GM19328 (cell line): ENCODE measurements at regions not wholly inside any gene's neighbourhood (a gene's known extent, or its start where the extent isn't known, plus 50 kb on each side); places are given as distances from the start of the nearest gene placed in this dataset.

Experiments
- ATAC-seq: cut with Tn5 transposase; IDR thresholded peaks from one replicate; pipeline ENCODE4 v1.9.1; 2021; ENCODE audit warnings: mild to moderate bottlenecking, moderate library complexity; ENCODE audit not compliant: unreplicated experiment

- no peak for ATAC-seq
Observed at GRCh38 chr3:30350011-30350410, 256.4 kb upstream of the TGFBR2 start.

DNA sequence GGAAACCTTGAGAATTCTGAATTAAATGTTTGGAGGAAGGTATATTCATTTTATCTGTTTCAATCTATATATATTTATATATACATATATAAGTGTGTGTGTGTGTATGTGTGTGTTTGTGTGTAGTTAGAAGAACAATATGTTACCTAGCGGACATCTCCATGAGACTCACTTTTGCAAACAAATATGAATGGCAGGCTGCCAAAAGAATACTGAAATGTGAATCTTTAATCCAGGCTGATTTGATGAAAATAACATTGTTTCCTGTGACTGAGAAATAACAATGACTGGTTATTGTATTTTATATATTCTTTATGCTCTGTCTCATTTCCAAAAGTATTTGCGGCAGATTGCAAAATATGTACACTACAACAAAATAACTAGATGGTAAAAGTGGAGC lies 255.5 kb upstream of the TGFBR2 start:
- ATAC-seq, result no peak

DNA sequence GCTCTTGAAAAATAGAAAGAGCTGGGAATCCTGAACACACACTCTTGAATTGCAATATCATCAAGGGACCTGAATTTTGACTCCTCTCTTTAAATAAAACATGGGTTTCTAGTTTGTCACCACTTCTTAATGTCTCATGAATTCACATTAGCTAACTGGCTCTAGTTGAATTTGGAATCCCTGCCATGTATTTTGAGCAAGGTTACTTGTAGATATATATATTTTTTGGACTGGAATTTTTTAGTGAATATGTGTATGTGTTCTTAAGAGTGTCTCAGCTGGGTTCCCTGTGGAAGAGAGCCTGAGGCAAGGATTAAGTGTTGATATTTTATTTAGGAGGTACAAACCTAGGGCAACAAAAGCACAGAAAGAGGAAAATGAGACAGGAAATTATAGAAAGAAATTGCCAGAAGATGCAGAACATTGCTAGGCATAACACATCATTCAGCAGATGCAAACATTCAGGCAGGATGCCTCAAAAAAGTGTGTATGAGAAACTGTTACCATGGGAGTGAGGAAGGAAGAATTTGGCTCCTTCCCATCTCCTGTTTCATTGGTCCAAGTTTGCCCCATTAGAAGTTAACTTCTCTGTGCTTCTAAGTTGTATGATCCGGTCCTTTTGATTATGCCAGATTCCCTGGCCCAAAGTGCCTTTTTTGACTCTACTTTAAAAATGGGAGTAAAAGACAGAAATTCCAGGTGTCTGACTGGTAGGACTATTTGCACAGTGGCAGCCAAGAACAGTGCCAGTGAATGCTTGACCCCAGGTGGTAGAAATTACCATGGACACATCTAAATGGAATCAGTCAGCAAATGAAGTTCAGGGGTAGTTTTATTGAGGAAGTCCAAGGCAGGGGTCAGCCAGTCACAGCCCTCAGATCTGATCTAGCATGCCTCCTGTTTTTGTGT lies 253.7 kb upstream of the TGFBR2 start:
- ATAC-seq, result no peak

- ATAC-seq, result peak; percentile 91
Observed at GRCh38 chr3:30353711-30354467, 252.5 kb upstream of the TGFBR2 start.

GRCh38 chr3:30354513-30354912 lies 251.9 kb upstream of the TGFBR2 start:
- no peak for ATAC-seq

DNA sequence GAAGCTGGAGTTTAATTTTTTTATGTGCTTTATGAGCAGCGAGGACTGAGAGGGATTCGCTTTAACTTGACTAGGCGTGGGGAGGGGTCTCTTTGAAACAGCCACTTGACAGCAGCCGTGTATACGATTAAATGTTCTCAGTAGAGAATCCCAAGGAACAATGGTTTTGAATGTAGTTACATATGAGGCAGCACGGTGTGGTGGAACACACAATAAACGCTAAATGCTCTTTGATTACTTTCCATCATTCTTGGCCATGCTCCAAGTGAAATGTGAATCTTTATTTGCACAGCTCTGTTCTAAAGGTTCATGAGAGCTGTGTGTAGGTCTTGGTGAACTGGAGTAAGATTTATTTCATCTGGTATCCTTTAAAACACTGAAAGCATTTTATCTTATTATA lies 251.4 kb upstream of the TGFBR2 start:
- ATAC-seq, result no peak

DNA sequence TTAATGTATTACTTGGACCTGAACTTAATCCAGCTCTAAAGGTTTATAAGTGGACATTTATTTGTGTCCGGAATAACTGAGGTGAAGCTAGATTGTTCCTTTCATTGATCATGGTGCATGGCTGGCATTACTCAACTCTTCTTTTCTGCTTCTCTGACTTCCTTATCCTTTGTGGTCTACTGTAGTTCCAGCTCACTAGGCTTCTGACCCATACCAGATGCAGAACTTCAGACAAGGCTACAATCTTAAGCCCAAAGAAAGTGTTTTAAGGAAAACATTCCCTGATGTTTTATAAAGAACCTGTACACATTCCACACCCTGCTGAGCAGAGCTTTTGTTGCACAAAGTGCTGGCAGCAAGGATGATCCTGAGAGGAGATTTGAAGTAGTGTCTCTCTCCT lies 250.8 kb upstream of the TGFBR2 start:
- ATAC-seq, result no peak

GRCh38 chr3:30356866-30357753 lies 249.3 kb upstream of the TGFBR2 start:
- ATAC-seq, result no peak

DNA sequence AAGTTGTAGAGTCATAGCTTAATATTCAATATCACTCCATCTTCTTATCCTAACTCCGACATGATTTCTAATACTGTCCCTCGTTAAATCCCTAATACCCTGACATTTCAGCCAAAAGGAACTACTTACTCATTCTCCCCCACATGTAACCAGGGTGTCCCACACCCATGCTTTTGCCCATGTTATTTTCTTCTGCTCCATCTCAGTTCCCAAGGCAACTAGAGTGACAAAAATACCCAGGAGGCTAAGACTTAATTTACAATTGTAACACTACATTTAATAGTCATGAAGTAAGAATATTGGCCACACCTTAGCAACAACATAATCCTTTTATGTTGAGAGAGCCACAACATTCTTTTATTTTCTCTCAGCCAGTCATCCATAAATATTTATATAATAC lies 248.5 kb upstream of the TGFBR2 start:
- ATAC-seq, result no peak

DNA sequence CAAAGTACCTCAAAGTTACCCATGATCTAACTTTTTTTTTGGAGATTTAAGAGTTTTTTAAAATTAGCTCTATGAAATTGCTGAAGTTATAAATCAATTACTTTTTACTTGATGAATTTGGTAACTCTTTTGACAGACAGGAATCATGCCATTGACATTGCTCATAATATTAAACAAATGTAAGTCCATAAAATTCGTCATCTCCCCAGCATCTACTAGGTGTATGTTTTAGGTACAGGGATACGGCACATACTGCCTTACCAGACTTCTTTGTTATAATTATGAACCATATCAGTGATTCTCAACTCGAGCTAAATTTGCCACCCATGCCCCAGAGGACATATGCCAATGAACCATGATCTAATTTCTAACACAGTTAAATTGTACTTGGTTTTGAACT lies 247.5 kb upstream of the TGFBR2 start:
- no peak for ATAC-seq

GRCh38 chr3:30368978-30369377 lies 237.4 kb upstream of the TGFBR2 start:
- no peak for ATAC-seq

DNA sequence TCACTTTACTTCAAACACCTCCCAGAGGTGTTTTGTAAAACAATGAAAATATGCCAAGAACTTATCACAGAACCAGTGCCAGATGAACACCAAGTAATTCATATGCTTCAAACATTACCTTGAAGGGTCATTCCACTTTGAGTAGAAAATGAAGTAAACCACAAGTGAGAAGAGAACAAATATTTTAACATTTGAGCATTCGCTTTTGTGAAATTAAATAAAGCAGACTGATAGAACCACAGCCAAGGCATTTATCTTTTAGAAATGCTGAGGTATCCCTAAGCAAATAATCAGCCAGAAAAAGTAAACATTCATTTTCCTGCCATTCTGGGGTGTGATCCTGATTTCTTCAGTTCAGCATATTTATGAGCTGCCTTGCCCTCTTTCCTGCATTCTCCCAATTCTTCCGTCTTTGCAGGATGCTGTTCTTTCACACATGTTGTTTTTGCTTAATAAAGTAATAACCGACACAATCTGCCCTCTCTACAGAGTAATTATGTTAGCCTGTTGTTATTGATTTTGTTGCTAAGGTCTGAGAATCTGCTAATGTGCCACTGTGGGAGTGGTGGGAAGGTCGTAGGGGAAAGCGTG lies 235.6 kb upstream of the TGFBR2 start:
- ATAC-seq, result no peak

GRCh38 chr3:30372837-30373236 lies 233.6 kb upstream of the TGFBR2 start:
- ATAC-seq, result no peak

DNA sequence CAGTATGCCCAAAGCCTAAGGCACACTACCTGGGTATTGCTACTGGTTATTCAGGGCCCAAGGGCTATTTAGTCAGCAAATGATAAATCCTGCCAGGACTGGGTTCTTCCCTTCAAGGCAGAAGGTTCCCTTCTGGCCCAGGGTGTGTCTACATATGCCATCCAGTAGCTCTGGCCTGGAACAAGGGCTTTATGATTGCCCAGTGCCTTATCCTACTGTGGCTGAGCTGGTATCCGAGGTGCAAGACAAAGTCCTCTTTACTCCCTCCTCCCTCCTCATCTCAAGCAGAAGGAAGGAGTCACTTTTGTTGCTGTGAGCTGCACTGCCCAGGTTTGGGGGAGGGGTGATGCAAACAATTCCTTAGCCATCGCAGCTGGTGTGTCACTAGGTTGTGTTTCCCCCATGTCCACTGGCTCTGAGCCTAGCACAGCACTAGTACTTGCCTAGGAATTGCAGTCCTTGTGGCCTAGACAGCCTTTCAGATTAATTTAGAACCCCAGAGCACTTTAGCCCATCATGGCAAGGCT lies 221.8 kb upstream of the TGFBR2 start:
- no peak for ATAC-seq

- ATAC-seq, result no peak
Observed at GRCh38 chr3:30393079-30393478, 213.3 kb upstream of the TGFBR2 start.

DNA sequence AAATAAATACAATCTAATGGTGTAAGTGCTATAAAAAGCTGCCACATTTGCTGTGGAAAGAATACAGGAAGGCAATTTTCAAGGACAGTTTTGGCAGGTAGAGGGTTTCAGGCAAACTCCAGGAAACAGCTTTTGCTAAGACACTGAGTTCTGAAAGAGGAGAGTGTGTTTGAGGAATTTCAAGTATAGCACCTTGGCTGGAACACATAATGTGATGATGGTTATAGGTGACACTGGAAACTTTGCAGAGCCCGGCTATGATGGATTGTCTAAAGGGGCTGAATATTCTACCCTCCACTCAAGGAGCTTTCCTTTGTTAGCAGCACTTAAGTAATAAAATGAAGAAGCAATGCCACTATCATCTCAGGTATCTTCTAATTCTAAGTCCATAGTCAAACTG lies 209.4 kb upstream of the TGFBR2 start:
- ATAC-seq, result no peak

GRCh38 chr3:30399394-30400181 lies 206.8 kb upstream of the TGFBR2 start:
- no peak for ATAC-seq

DNA sequence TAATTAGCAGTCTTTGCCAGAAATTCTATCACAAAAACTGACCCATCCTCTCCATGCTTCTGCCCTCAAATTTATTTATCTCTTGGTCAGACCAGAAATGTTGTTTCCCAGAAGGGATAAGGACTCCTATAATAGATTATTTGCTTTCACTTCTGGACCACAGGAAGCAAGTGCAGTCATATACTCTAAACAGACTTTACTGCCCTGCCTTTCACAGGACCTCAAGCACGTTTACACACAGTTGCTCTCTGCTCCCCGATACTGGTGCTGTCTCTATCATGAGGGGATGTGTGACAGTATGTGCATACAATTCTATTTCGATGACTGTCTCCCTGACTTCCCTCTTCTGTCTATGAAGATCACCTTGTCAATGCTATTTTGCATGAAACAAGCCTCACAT lies 205.5 kb upstream of the TGFBR2 start:
- no peak for ATAC-seq

DNA sequence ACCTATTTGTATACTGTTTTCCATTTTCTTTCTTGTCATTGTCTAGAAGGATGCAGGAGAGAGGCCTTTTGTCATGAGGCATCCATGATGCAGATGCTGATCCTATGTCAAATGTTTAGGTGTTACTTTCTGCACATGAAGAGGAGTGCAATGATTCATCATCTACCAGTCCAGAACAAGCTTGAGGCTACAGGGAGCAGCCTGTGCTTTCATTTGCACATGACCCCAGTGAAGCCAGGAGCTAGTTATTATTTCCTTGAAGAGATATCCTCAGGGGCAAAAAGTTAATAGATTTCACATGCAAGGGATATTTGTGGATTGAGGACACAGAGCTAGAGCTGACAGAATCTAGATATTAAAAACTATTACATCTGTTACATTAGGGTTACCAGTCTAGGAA lies 204.4 kb upstream of the TGFBR2 start:
- no peak for ATAC-seq

DNA sequence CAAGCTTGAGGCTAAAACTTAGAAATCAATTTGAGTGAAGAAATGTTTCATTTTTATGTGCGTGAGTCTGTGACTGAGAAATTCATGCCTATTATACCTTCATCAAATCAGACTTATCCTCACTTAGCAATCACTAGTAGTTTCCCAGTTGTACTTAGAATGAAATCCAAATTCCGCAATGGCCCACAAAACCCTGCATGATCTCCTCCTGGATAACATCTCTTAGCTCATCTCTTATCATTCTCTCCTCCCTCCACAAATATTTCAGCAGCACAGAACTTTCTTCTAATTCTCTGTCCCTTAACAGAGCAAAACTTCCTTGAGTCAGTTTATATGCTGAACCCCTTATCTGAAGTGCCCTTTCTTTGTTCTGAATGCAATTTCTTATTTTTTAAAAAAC lies 198.8 kb upstream of the TGFBR2 start:
- no peak for ATAC-seq
